ENCODE measurements at regions not wholly inside any gene's neighbourhood (a gene's known extent, or its start where the extent isn't known, plus 50 kb on each side); places are given as distances from the start of the nearest gene placed in this dataset.

DNA sequence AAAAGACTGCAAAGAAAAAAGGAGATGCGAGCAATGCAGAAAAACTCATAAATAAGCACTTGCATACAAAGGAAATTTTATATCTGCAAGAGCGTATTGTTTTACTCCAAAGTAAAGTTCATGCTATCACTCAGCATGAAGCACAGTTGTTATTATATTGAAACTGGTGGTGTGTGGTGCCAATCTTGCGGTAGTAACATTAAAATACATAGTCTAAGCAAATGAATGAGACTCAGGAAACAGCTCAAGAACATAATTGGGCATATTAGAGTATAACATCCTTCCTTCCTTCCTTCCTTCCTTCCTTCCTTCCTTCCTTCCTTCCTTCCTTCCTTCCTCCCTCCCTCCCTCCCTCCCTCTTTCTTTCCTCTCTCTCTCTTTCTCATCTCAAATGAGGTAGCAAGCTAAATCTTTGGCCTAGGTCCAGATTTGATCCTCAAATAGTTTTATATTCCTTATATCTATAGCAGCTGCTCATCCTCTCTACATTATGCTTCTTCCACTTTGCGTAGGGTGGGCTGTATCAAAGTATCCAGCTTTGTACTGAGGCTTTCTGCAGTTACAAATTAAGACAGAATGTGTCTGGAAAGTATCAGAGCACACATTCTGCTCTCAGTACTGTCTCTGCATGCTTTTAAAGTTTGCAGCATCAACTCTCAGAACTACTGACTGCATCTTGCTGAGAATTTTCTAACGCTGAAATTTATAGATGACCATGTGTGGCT is 718.3 kb downstream of the RERGL start:
- H2AFZ ChIP-seq (ENCODE audit: insufficient read depth, low read depth, low read length, poor library complexity, severe bottlenecking): no peak overlapping the region
- ChIA-PET CTCF (no interaction called here), POLR2A (no interaction called here)
- no peaks in the 10 kb centered on the region for H3K27me3 Mint-ChIP-seq
- no peaks in the 10 kb centered on the region for H3K36me3 ChIP-seq (replicated peaks in 1 of 2; ENCODE audit: control extremely low read depth in 1 of 2, control insufficient read depth in 1 of 2, extremely low read depth in 1 of 2, insufficient read depth in 2 of 2, low read length in 1 of 2)
- no peak for DNase-seq
- no peak overlapping the region for H3K4me3 Mint-ChIP-seq
- no peaks in the 10 kb centered on the region for H3K27me3 ChIP-seq (replicated peaks in 1 of 4; ENCODE audit: control extremely low read depth in 1 of 4, control insufficient read depth in 3 of 4, insufficient read depth in 4 of 4, low read length in 3 of 4)
- H3K9ac ChIP-seq (ENCODE audit: low read length): no peak overlapping the region
- ATAC-seq (ENCODE audit: low read depth): no peak
- no CpG with 5 or more reads among the region's 5 CpGs for WGBS (ENCODE audit: insufficient coverage)
- H3K4me1 ChIP-seq (ENCODE audit: control insufficient read depth in 2 of 2, insufficient read depth in 2 of 2, low read length in 2 of 2): no peaks in the 10 kb centered on the region
- H3K9me3 Mint-ChIP-seq (ENCODE audit: insufficient read depth): peaks cover 4% of the 10 kb centered on the region
- no peaks in the 10 kb centered on the region for H3K79me2 ChIP-seq (ENCODE audit: control insufficient read depth, insufficient read depth, low read length)
- peaks cover 0 to 2% (median 0%) of the 10 kb centered on the region in 3 donors for H3K9me3 ChIP-seq (ENCODE audit: control extremely low read depth in 1 of 3, control insufficient read depth in 2 of 3, insufficient read depth in 1 of 3, low read length in 2 of 3)
- intact Hi-C loops (cut with micrococcal nuclease): no loop called here
- H3K4me2 ChIP-seq (replicated peaks; ENCODE audit: low read depth, low read length, poor library complexity, severe bottlenecking): no peak overlapping the region
- TF ChIP-seq, protein P1, sequence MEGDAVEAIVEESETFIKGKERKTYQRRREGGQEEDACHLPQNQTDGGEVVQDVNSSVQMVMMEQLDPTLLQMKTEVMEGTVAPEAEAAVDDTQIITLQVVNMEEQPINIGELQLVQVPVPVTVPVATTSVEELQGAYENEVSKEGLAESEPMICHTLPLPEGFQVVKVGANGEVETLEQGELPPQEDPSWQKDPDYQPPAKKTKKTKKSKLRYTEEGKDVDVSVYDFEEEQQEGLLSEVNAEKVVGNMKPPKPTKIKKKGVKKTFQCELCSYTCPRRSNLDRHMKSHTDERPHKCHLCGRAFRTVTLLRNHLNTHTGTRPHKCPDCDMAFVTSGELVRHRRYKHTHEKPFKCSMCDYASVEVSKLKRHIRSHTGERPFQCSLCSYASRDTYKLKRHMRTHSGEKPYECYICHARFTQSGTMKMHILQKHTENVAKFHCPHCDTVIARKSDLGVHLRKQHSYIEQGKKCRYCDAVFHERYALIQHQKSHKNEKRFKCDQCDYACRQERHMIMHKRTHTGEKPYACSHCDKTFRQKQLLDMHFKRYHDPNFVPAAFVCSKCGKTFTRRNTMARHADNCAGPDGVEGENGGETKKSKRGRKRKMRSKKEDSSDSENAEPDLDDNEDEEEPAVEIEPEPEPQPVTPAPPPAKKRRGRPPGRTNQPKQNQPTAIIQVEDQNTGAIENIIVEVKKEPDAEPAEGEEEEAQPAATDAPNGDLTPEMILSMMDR (IDR thresholded peaks at IDR 0.05): no peak
- TF ChIP-seq EZH2 (IDR thresholded peaks at IDR 0.05; ENCODE audit: borderline replicate concordance, insufficient read depth, low read depth, low read length, poor library complexity, severe bottlenecking): no peak
- no peak overlapping the region for H3K27ac Mint-ChIP-seq
- H3K4me1 Mint-ChIP-seq: no peaks in the 10 kb centered on the region
- H3K27ac ChIP-seq (ENCODE audit: low read length in 2 of 2): no peak overlapping the region
- H4K20me1 ChIP-seq (ENCODE audit: control insufficient read depth, insufficient read depth, low read length, poor library complexity, severe bottlenecking): no peaks in the 10 kb centered on the region
- no peak overlapping the region for H3K4me3 ChIP-seq (ENCODE audit: control extremely low read depth in 1 of 5, extremely low read depth in 1 of 5, insufficient read depth in 1 of 5, low read depth in 2 of 5, low read length in 4 of 5)

GRCh38 chr12:17370621-17371020 is 719.4 kb downstream of the RERGL start:
- no peak for TF ChIP-seq EZH2 (IDR thresholded peaks at IDR 0.05; ENCODE audit: borderline replicate concordance, insufficient read depth, low read depth, low read length, poor library complexity, severe bottlenecking)
- TF ChIP-seq, protein P1 (IDR thresholded peaks at IDR 0.05): no peak
- POLR2A ChIA-PET: no interaction called here
- peaks cover 0 to 2% (median 0%) of the 10 kb centered on the region in 3 donors for H3K9me3 ChIP-seq (ENCODE audit: control extremely low read depth in 1 of 3, control insufficient read depth in 2 of 3, insufficient read depth in 1 of 3, low read length in 2 of 3)
- intact Hi-C loops (cut with micrococcal nuclease): no loop called here
- CTCF ChIA-PET: no interaction called here
- H3K79me2 ChIP-seq (ENCODE audit: control insufficient read depth, insufficient read depth, low read length): no peaks in the 10 kb centered on the region
- DNase-seq (no peak), ATAC-seq (ENCODE audit: low read depth) (no peak)
- no peak overlapping the region for H2AFZ ChIP-seq (ENCODE audit: insufficient read depth, low read depth, low read length, poor library complexity, severe bottlenecking)
- Mint-ChIP-seq H3K4me3 (no peak overlapping the region), H3K4me1 (no peaks in the 10 kb centered on the region), H3K27ac (no peak overlapping the region), H3K9me3 (ENCODE audit: insufficient read depth) (peaks cover 7% of the 10 kb centered on the region), H3K27me3 (no peaks in the 10 kb centered on the region)
- H3K4me1 ChIP-seq (ENCODE audit: control insufficient read depth in 2 of 2, insufficient read depth in 2 of 2, low read length in 2 of 2): no peaks in the 10 kb centered on the region
- no peak overlapping the region for H3K4me3 ChIP-seq (ENCODE audit: control extremely low read depth in 1 of 5, extremely low read depth in 1 of 5, insufficient read depth in 1 of 5, low read depth in 2 of 5, low read length in 4 of 5)
- no peaks in the 10 kb centered on the region for H3K36me3 ChIP-seq (replicated peaks in 1 of 2; ENCODE audit: control extremely low read depth in 1 of 2, control insufficient read depth in 1 of 2, extremely low read depth in 1 of 2, insufficient read depth in 2 of 2, low read length in 1 of 2)
- no peak overlapping the region for H3K9ac ChIP-seq (ENCODE audit: low read length)
- no peak overlapping the region for H3K4me2 ChIP-seq (replicated peaks; ENCODE audit: low read depth, low read length, poor library complexity, severe bottlenecking)
- H3K27ac ChIP-seq (ENCODE audit: low read length in 2 of 2): no peak overlapping the region
- H4K20me1 ChIP-seq (ENCODE audit: control insufficient read depth, insufficient read depth, low read length, poor library complexity, severe bottlenecking): no peaks in the 10 kb centered on the region
- no peaks in the 10 kb centered on the region for H3K27me3 ChIP-seq (replicated peaks in 1 of 4; ENCODE audit: control extremely low read depth in 1 of 4, control insufficient read depth in 3 of 4, insufficient read depth in 4 of 4, low read length in 3 of 4)

All from B cell (primary cell).